Fibroblast of villous mesenchyme (primary cell): ENCODE measurements at regions not wholly inside any gene's neighbourhood (a gene's known extent, or its start where the extent isn't known, plus 50 kb on each side); places are given as distances from the start of the nearest gene placed in this dataset.

Source experiments
- DNase-seq: peaks from one replicate; pipeline ENCODE4 v3.0.0-alpha.2; 2010; ENCODE audit warnings: low read depth
- H3K4me3 ChIP-seq: 2 replicates; pipeline ENCODE4 v1.5.1; 2011; ENCODE audit warnings: low read depth, mild to moderate bottlenecking, low read length
- TF ChIP-seq, protein P1 (sequence below): IDR thresholded peaks from 2 replicates; pipeline ENCODE4 v1.5.1; 2012; ENCODE audit warnings: low read depth, mild to moderate bottlenecking, low read length; ENCODE audit not compliant: insufficient read depth

DNA sequence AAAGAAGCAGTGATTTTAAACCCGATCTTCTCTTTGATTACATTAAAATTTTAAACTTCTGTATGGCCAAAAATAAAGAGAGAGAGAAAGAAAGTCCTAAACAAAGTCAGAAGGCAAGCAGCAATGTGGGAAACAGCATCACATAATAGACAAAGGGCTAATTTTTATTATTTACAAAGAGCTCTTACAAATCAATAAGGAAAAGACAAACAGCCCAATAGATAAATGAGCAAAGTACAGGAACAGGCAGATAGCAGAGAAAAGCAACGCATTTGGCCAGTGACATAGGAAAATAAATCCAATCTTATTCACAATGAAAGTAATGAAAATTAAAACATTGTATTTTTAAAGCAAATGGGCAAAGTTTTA, 93.1 kb downstream of the SALL1 start:
- DNase-seq, result no peak
- TF ChIP-seq, protein P1, sequence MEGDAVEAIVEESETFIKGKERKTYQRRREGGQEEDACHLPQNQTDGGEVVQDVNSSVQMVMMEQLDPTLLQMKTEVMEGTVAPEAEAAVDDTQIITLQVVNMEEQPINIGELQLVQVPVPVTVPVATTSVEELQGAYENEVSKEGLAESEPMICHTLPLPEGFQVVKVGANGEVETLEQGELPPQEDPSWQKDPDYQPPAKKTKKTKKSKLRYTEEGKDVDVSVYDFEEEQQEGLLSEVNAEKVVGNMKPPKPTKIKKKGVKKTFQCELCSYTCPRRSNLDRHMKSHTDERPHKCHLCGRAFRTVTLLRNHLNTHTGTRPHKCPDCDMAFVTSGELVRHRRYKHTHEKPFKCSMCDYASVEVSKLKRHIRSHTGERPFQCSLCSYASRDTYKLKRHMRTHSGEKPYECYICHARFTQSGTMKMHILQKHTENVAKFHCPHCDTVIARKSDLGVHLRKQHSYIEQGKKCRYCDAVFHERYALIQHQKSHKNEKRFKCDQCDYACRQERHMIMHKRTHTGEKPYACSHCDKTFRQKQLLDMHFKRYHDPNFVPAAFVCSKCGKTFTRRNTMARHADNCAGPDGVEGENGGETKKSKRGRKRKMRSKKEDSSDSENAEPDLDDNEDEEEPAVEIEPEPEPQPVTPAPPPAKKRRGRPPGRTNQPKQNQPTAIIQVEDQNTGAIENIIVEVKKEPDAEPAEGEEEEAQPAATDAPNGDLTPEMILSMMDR, result no peak
- no peak overlapping the region for H3K4me3 ChIP-seq

DNA sequence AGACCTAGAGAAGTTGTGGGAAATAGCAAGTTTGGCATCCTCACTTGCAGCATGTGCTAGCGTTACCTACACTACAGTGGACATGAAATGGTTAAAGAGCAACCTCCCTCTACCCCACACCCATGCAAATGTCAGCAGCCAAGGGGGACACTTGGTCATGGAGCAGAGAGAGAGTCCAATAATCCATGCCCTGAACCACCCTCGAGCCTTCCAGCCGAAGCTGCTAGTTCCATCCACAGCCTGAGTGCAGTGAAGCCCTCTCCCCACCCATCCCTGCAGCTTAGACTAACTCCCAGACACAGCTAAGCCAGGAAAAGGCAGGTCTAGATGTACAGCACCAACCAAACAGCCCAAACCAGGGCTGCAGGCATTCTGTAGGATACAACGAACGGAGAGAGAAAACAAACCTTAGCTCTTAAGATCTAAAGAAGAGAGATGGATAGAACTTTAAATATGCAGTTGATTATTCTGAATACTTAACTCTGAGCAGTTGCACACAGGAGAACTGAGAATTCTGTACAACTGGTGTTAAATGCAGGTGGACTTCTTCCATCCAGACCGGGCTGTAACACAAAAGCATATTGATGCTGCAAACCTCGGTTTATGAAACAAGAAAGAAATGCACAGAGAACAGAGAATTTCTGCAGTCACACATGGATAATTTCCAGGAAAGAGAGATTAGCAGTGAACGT, 93.8 kb downstream of the SALL1 start:
- DNase-seq, result no peak
- TF ChIP-seq, protein P1, result no peak
- H3K4me3 ChIP-seq, result no peak overlapping the region

DNA sequence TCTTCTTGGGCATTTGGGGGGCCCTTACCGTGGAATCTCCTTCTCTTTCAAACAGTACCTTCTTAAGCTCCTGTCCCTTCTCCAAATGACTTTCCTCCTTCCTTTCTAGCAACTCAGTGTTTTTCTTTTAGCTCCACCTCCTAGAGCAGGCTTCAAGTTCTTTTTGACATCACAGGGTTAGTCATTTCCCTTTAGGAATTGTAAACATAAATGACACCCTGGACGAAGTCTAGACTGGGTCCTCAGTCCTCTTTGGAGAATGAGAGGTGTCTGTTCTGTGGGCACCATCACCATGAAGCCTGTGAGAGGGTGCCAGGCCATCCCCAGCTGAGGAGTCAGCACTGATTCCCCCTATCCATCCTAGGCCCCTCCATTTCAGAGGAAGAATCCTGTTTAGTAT, 94.7 kb downstream of the SALL1 start:
- no peak for DNase-seq
- H3K4me3 ChIP-seq, result no peak overlapping the region
- TF ChIP-seq, protein P1, result no peak

DNA sequence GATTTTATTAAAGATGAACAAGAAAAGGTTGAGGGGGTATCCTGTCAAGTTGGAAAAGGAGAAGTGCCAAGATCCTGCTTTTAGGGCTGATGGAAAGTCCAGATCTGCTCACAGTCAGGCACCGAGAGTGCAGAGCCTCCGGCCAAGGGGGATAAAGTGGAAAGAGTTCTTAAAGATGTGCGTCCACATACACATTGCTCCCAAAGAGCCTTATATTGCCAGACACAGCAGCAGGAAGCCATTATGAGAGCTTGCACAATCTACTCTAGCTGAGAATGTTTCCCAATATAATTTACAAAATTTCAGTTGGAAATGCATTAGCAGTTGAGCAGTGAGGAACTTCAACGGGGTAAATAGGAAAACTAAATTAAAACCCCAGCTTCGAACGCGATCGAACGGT, 95.6 kb downstream of the SALL1 start:
- no peak for DNase-seq
- no peak overlapping the region for H3K4me3 ChIP-seq
- TF ChIP-seq, protein P1, result no peak

DNA sequence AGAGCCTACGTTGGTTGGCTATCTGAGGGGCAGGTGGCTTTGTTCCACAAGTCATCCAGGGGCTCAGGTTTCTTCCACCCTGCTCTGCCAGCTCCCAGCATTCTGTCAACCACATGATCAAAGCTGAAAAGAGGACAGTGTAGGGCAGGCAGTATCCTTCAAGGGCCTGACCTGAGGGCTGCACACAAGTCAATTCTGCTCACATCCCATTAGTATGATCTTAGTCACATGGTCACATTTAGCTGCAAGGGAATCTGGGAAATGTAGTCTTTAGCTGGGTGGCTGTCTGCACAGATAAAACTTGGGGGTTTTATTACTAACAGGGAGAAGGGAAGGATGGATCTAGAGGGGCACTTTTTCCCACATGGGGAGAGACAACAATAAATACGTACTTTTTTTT, 97.3 kb downstream of the SALL1 start:
- no peak for DNase-seq
- no peak overlapping the region for H3K4me3 ChIP-seq

DNA sequence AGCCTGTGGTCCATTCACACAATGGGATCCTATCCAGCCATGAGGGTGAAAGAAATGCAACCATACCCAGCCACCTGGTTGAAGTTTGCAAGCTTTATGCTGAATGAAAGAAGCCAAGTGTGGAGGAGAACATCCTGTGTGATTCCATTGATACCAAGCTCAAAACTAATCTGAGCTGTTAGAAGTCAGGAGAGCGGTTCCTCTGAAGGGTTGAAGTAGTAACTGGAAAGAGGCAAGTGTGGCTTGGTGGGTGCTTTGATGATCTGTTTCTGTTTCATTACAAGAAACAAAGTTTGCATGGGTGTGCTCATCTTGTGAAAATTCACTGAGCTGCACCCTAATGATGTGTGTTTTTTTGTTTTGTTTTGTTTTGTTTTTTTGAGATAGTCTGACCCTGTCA, 99.4 kb downstream of the SALL1 start:
- H3K4me3 ChIP-seq, result no peak overlapping the region
- DNase-seq, result no peak
- TF ChIP-seq, protein P1, result no peak

More for the DNA sequence above, 97.3 kb downstream of the SALL1 start:
- TF ChIP-seq, protein P1, result no peak

DNA sequence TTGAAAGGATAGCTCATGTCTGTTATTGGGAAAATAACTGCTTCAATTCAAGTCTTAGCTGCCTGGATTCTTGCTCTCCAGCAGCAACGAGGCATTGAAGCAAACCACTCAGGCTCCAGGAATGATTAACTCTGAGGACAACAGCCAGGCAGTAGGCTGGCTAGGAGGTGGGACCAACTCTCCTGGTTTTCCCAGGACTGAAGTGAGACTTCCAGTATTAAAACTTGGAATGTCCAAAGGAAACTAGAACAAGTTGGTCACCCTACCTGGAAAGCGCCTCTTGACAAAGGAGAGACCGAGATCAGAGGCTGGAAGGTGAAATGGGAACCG, 100.7 kb downstream of the SALL1 start:
- TF ChIP-seq, protein P1, result no peak
- DNase-seq, result no peak
- H3K4me3 ChIP-seq, result no peak overlapping the region
